Thoracic aorta (tissue), 2 donors: ENCODE measurements at regions not wholly inside any gene's neighbourhood (a gene's known extent, or its start where the extent isn't known, plus 50 kb on each side); places are given as distances from the start of the nearest gene placed in this dataset.

Experiments
- ATAC-seq: fragments of 150-250 bp; one replicate; pipeline ENCODE4 v1.8.0; 2017; ENCODE audit warnings: low read depth; ENCODE audit not compliant: insufficient number of reproducible peaks, low FRiP score
- DNase-seq: peaks from one replicate; pipeline ENCODE4 v3.0.0-alpha.2; 2020; ENCODE audit warnings: low spot score
- H3K27ac ChIP-seq, 2 donors: fragments of 200-600 bp; sonication (generic); 1 replicate in 1 of 2; 2 replicates in 1 of 2; pipeline ENCODE4 v1.5.1; 2016; ENCODE audit warnings: mild to moderate bottlenecking in 2 of 2, moderate library complexity in 2 of 2
- H3K27me3 ChIP-seq: fragments of 200-600 bp; sonication (generic); replicated peaks from 2 replicates; pipeline ENCODE4 v1.6.0; 2016; ENCODE audit warnings: mild to moderate bottlenecking; ENCODE audit not compliant: insufficient read depth
- H3K36me3 ChIP-seq: fragments of 200-600 bp; sonication (generic); one replicate; pipeline ENCODE4 v1.5.1; 2016
- H3K4me1 ChIP-seq, 2 donors: fragments of 200-600 bp; sonication (generic); 1 replicate in 1 of 2; 2 replicates in 1 of 2; pipeline versions ENCODE4 v1.5.1 to v1.6.0; 2016; ENCODE audit warnings: low read depth in 2 of 2, mild to moderate bottlenecking in 1 of 2; ENCODE audit not compliant: control insufficient read depth in 1 of 2
- H3K4me3 ChIP-seq: fragments of 200-600 bp; sonication (generic); 2 replicates; pipeline ENCODE4 v1.5.1; 2016; ENCODE audit warnings: mild to moderate bottlenecking
- H3K9me3 ChIP-seq: fragments of 200-600 bp; sonication (generic); 2 replicates; pipeline ENCODE4 v1.5.1; 2016
- TF ChIP-seq, protein P1 (sequence below): fragments of 200-600 bp; sonication (generic); IDR thresholded peaks from one replicate; pipeline ENCODE4 v1.5.1; 2019; ENCODE audit warnings: antibody characterized with exemption

DNA sequence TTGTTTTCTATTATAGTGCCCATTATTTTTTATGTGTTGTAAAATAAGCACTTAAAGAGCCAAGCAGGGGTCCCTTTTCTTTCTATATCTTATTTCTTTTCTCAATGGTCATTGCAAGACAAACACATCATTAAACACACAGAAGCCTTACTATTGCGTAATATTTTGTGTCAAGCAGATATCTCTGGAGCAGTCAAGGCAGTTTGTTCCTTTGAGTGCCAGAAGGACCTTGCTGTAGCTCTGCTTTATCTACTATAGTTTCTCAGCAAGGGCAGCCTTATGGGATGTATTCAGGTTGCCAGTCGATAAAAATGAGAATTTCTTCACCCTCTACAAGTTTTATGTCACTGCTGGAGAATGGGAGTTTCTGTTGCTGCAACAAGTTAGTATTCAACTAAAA lies 319.3 kb downstream of the TDRD3 start:
- no peaks in the 10 kb centered on the region for H3K9me3 ChIP-seq
- TF ChIP-seq, protein P1, sequence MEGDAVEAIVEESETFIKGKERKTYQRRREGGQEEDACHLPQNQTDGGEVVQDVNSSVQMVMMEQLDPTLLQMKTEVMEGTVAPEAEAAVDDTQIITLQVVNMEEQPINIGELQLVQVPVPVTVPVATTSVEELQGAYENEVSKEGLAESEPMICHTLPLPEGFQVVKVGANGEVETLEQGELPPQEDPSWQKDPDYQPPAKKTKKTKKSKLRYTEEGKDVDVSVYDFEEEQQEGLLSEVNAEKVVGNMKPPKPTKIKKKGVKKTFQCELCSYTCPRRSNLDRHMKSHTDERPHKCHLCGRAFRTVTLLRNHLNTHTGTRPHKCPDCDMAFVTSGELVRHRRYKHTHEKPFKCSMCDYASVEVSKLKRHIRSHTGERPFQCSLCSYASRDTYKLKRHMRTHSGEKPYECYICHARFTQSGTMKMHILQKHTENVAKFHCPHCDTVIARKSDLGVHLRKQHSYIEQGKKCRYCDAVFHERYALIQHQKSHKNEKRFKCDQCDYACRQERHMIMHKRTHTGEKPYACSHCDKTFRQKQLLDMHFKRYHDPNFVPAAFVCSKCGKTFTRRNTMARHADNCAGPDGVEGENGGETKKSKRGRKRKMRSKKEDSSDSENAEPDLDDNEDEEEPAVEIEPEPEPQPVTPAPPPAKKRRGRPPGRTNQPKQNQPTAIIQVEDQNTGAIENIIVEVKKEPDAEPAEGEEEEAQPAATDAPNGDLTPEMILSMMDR, result no peak
- DNase-seq, result no peak
- H3K4me3 ChIP-seq, result no peak overlapping the region
- H3K36me3 ChIP-seq, result no peaks in the 10 kb centered on the region
- no peaks in the 10 kb centered on the region for H3K4me1 ChIP-seq
- no peaks in the 10 kb centered on the region for H3K27me3 ChIP-seq
- no peak for ATAC-seq
- H3K27ac ChIP-seq, result no peak overlapping the region

DNA sequence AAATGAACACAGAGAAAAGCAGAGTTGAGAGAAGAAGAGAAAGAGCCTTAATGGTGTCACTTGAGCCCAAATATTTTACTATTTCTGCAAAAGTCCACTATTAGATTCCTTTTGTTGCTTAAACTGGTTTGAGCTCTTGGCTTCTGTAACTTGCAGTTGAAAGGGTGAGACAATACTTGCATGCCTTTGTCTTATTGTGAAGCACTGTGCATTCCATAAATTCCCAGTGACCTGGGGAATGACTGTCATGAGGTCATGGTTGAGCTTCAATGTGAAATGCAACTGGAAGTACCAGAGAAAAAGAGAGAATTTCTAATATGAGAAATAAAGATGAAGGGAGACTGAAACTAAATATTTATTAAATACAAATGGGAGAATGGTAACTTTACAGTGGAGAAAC lies 310.9 kb downstream of the TDRD3 start:
- no peak overlapping the region for H3K27ac ChIP-seq
- no peaks in the 10 kb centered on the region for H3K9me3 ChIP-seq
- no peaks in the 10 kb centered on the region for H3K4me1 ChIP-seq
- H3K36me3 ChIP-seq, result no peaks in the 10 kb centered on the region
- no peaks in the 10 kb centered on the region for H3K27me3 ChIP-seq
- no peak for DNase-seq
- no peak overlapping the region for H3K4me3 ChIP-seq
- no peak for ATAC-seq
- TF ChIP-seq, protein P1, result no peak

DNA sequence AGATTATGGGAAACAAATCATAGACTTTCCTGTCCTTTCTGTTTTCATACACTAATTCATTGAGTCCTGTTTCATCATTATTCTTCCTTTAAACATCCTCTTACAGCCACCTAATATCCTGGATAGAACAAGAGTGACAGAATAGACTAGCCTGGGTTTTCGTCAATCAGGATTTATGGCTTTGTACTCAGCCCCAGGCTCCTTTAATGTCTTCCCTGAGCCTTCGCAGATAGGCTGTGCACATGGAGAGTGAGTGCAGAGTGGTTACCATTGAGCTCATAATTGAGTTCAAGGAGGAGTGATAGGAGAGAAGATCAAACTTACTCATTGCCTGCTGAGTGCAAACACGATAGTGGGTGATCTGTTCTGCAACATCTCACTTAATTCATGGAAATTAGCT lies 304.9 kb downstream of the TDRD3 start:
- TF ChIP-seq, protein P1, result no peak
- ATAC-seq (no peak), DNase-seq (no peak)

DNA sequence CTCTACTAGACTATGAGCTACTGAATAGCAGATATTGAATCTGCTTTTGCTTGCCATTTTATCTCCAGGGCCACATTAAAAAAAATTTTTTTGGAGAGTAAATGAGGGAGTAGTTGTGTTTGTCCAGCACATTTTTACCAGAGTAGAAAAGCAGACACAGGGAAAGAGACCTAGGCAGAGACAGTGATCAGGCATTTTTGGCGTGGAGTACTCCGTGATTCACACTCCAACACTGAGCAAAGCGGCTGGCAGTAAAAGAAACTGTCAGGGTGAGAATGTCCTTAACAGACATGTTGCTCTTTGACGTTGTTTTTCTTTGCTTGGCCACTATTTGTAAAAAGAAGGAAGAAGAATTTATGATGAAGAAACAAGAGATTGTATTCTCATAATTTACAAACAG lies 304.0 kb downstream of the TDRD3 start:
- TF ChIP-seq, protein P1, result no peak
- H3K4me3 ChIP-seq, result no peak overlapping the region
- DNase-seq (no peak), ATAC-seq (no peak)
- no peaks in the 10 kb centered on the region for H3K36me3 ChIP-seq
- no peaks in the 10 kb centered on the region for H3K27me3 ChIP-seq
- H3K4me1 ChIP-seq, result no peaks in the 10 kb centered on the region
- H3K9me3 ChIP-seq, result no peaks in the 10 kb centered on the region
- no peak overlapping the region for H3K27ac ChIP-seq

More for the DNA sequence above, 304.9 kb downstream of the TDRD3 start:
- Histone ChIP-seq H3K27ac (no peak overlapping the region), H3K4me3 (no peak overlapping the region), H3K9me3 (no peaks in the 10 kb centered on the region), H3K27me3 (no peaks in the 10 kb centered on the region), H3K36me3 (no peaks in the 10 kb centered on the region), H3K4me1 (no peaks in the 10 kb centered on the region)

DNA sequence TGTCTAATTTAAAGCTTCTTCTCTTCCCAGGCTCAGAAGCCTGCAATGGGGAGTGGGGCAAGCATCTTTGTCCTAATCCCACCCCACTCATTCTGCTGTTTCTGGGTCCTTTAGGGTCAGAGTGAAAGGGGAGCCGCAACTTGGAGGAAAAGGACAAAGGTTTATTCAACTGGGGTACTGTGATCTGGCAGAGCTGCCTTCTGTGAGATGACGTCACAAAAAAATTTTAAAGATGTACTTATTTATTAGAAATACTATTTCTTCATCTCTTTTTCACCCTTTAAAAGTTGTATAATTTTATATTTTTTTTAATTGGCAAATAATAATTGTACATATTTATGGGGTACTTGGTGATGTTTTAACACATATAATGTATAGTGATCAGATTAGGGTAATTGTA lies 302.6 kb downstream of the TDRD3 start:
- TF ChIP-seq, protein P1, result no peak
- no peaks in the 10 kb centered on the region for H3K36me3 ChIP-seq

More for the DNA sequence above, 302.6 kb downstream of the TDRD3 start:
- H3K4me3 ChIP-seq, result no peak overlapping the region
- DNase-seq (no peak), ATAC-seq (no peak)
- H3K4me1 ChIP-seq, result no peaks in the 10 kb centered on the region
- no peaks in the 10 kb centered on the region for H3K9me3 ChIP-seq
- H3K27me3 ChIP-seq, result no peaks in the 10 kb centered on the region
- H3K27ac ChIP-seq, result no peak overlapping the region
